Hematopoietic multipotent progenitor cell treated with erythropoietin and hydrocortisone succinate and interleukin-3 and kit ligand, for 15 days (in vitro differentiated cells): ENCODE measurements at regions not wholly inside any gene's neighbourhood (a gene's known extent, or its start where the extent isn't known, plus 50 kb on each side); places are given as distances from the start of the nearest gene placed in this dataset.

ENCODE experiments used
- DNase-seq: peaks from one replicate; pipeline ENCODE4 v3.0.0-alpha.2; 2015; ENCODE audit warnings: low spot score

DNA sequence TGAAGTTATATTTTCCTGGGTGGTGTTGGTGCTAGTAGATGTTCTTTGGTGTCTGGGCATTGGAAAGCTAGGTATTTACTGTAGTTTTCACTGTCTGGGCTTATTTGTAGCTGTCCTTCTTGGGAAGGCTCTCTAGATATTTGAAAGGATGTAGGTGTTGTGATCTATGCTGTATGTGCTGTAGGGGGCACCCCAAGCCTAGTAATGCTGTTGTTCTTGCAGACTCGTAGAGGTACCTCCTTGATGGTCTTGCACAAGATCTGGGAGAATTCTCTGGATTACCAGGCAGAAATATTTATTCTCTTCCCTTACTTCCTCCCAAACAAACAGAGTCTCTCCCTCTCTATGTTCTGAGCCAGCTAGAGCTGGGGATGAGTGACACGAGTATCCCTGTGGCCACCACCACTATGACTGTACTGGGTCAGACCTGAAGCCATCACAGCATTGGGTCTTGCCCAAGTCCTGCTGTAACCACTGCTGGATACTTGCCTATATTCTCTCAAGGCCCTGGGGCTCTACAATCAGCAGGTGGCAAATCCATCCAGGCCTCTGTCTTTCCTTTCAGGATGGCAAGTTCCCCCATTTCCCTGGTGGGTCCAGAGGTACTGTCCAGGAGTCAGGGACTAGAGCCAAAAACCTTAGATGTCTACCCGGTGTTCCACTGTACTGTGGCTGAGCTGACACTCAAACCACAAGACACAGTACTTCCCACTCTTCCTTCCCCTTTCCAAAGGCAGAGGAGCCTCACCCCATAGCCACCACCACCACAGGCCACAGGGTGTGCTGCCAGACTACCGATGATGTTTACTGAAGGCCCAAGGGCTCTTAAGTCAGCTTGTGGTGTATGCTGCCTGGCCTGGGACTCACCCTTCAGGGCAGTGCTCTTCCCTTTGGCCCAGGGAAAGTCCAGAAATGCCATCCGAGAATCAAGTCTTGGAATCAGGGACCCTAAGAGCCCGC lies 195.2 kb upstream of the DPPA4 start:
- no peak for DNase-seq

DNA sequence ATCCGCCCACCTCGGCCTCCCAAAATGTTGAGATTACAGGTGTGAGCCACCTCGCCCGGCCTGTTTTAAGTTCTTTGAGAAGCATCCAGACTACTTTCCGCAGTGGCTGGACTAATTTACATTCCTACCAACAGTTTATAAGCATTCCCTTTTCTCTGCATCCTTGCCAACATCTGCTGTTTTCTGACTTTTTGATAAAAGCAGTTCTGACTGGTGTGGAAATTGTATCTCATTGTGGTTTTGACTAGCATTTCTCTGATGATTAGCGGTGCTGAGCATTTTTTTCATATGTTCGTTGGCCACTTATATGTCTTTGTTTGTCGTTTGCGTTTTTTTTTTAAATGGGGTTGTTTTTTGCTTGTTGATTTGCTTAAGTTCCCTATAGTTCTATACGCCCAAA lies 208.4 kb upstream of the DPPA4 start:
- no peak for DNase-seq

DNA sequence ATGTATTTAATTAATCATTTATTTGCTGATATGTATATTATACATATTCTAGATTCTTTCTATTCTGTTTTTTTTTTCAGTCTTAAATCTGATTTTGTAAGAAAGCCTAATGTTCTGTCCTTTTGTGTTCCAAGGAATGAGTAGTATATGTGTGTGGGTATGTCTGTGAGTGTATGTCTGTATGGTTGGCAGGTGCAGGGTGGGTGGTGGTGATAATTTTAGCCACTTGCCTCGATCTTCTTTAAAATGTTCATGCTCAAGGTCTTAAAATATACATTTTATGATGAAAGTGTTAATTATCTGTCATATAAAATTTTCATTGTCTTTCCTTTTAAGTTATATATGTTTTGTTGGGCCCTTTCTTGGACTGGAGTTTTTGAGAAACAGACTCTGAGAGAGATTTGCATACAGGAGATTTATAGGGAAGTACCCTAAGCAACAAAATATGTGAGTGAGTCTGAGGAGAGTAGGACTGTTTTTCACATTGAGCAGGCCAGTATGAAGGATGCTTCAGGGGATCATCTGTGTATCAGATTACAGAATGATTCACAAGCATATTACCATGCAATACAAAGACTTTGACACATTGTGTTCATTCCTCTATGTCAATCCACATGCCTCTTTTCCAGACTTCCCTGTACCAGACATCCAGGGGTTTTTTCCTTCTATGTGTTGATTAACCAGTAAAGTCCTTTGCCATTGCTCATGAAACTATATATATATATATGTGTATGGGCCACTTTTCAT lies 211.0 kb upstream of the DPPA4 start:
- DNase-seq, result no peak

DNA sequence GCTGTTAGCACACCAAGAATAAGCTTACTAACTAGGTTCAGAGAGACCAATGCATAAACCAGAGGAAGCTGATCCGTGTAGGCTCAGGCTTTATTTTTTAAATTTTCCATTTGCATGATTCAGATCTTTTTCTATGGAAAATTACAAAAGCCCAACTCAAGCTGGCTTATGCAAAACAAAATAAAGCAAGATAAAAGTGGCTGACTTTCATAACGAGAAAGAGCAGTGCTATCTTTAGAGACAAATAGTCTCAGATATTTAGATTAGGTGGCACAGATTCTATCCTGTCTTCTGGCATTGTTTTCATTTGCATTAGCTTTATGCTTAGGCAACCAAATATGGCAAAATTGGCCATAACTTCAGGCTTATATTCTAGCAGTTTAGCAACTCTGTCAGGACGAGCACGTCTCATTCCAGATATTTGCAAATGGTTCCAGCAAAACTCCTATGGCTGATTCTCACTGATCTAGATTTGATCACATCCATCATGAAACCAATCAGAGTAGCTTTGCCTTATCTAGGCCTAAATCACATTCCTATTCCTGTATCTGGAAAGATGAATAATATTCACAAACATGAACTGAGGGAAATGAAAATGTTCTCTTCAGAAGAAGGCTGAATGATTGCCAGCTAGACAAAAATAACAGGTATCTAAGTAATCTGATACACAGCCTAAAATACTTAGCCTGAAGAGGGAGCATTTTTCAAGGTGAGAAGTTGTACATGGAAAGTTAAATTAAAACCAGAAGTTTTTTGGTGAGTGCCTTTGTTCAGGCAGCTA lies 216.4 kb upstream of the DPPA4 start:
- no peak for DNase-seq

DNA sequence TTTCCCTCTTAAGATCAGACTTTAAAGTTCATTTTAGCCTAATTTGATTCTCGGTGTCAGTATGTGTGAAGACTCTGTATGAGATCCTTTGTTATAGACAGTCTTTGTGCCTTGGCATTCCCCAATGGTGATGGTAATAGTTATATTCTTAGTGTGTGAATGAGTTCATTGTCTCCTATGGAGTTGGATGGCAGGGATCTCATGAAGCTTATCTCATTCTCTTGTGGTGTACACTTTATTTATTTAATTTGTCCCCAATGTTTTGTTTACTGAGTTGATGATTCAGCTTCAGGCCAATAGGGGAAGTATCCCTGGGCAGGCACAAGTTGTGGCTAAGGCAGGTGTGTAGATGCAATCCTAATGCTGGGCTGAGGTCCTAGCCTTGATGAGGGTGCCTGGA lies 222.0 kb upstream of the DPPA4 start:
- DNase-seq, result no peak

DNA sequence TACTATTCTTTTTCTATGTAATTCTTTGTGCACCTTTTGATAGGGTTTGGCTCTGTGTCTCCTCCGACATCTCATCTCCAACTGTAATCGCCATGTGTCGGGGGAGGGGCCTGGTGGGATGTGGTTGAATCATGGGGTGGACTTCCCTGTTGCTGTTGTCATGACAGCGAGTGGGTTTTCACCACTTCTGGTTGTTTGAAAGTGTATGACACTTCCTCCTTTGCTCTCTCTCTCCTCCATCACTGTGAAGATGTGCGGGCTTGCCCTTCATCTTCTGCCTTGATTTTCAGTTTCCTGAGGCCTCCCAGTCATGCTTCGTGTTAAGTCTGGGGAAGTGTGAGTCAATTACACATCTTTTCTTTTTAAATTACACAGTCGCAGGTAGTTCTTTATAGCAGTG lies 225.8 kb upstream of the DPPA4 start:
- DNase-seq, result no peak

DNA sequence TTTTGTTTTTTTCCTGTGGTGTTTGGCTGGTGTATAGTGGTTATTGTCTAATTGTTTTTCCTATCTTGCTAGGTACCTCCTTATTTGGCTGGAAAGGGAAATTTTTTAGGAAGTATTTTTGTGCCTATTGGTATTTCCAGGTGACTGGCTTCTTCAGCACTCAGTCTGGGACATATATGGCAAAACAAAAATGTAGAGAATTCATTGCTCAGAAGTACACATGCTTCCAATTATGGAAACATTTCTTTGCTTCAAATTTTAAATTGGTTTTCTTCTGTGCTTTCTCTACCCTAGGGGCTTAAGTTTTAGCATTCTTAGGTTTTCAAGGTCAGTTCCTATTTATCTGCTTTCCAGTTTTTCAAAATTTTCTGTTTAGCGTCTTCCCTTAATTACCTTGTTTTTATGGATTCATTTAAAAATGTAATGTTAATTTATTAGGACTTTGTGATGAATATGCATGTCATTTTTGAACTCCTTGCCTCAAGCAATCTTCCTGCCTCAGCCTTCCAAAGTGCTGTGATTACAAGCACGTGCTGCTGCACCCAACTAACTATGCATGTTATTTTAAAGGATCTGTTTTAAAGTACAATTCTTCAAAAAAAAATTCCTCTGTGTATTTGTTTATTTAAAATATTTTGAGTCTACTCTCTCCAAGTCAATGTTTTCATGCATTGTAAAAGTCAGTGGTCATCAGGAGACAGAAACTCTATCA lies 231.9 kb upstream of the DPPA4 start:
- no peak for DNase-seq

DNA sequence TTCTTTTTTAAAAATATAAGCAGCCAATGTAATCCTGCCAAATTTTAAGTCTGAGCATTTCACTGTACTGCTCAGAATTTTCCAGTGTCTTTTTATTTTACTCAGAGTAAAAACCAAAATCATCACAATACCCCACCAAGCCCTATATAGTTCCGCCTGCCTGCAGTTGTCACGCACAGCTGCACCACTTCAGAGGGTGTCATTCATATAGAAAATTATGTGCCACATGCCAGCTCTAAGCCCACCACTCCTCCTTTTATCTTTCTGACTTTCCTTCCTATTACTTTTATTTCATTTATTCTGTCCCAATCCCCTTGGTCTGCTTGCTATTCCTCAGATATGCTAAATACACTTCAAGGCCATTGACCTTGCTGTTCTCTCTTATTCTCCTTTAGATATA lies 233.1 kb upstream of the DPPA4 start:
- DNase-seq, result no peak

DNA sequence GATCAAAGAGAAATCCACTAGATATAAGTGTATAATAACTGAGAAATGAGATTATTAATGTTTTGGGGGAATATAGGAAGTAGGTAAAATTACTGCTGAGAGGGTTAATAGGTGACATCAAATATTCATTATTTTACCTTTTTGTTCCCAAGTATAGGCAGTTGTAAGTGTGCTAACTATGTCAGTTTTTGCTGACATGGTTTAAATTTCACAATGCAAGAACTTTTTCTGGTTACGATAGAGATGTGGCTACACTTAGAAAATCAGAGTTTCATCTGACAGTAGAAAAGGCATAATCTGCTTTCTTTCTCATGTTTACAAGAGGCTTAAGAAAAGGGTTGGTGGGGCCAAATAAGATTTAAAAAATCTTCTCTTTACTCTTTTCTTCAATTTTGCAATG lies 235.0 kb upstream of the DPPA4 start:
- no peak for DNase-seq

DNA sequence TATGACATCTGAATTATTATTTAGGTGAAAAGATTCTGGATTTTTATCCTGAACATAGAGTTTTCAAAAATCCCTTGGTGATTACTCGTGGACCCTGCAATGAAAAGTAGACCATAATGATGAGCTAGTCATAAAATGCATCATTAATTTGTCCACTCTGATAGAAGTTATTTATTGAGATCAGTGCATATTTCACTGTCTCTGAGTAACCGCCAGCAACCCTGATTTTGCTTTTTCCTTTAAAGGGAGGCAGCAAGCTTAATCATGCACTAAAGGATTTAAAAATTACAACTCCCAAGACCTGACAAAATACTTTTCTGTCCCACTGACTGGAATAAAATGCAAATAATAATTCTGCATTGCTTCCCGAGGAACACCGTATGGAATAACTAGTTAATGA lies 259.6 kb upstream of the DPPA4 start:
- DNase-seq, result no peak

DNA sequence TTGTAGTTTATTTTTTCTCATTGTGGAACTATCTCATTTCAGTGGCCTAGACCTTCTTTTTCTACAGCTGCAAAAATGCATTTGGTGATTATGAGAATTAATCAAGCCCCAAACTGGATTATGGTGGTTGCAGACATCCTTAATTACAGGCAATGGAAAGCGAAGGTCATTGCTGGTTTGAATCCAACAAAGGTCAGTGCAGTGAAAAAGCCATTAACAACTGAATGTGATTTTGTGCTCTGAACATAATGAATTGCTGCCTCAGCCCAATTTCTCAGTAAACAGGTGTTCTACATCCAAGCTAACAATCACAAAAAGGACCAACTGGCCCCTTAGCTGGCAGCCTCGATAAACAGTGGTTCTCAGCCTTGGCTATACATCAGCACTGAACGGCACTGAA lies 260.1 kb upstream of the DPPA4 start:
- no peak for DNase-seq

DNA sequence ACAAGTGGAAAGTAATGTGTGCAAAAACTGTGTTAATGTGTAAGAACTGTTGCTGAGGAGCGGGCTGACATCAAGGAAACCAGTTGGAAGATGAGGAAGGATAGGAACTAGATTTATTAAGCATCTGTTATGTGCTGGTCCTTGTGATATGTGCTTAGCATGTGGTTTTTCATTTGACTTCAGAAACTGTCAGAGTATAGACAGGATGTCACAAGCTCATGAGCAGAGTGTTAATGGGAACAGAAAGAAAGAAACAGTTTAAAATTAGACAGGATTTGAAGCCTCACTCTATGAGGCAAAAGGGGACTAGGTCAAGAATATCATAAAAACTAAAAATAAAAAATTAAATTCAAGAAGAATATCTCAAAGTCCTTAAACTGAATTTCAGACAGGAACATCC lies 270.6 kb upstream of the DPPA4 start:
- DNase-seq, result no peak

DNA sequence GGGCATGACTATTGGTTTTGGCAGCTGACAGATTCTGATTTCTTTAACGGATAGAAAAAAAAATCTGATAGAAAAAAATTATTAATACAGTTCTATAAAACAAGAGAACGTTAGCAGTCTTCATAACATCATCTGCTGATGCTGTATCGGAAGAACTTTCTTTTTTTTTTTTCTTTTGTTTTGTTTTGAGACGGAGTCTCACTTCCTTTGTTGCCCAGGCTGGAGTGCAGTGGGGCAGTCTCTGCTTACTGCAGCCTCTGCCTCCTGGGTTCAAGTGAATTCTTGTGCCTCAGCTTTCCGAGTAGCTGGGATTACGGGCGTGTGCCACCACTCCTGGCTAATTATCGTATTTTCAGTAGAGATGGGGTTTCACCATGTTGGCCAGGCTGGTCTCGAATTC lies 271.2 kb upstream of the DPPA4 start:
- DNase-seq, result no peak

DNA sequence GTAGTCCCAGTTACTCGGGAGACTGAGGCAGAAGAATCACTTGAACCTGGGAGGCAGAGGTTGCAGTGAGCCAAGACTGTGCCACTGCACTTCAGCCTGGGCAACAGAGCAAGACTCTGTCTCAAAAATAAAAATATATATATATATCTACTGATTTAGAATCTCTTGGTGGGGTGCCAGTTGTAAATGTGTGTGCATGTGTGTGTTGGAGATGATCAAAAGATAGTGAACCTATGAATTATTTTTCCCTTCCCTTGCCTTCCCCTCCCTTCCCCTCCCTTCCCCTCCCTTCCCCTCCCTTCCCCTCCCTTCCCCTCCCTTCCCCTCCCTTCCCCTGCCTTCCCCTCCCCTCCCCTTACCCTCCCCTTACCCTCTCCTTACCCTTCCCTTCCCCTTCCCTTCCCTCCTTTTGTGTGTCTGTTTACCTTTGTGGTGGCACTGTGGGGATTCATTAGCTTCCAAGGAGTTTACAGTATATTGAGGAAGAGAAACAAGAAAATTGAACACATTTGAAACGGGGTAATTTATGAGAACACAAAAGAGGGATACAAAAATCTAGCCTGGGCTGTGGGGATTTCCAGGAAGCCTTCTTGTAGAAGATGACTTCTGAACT lies 281.5 kb upstream of the DPPA4 start:
- DNase-seq, result no peak

DNA sequence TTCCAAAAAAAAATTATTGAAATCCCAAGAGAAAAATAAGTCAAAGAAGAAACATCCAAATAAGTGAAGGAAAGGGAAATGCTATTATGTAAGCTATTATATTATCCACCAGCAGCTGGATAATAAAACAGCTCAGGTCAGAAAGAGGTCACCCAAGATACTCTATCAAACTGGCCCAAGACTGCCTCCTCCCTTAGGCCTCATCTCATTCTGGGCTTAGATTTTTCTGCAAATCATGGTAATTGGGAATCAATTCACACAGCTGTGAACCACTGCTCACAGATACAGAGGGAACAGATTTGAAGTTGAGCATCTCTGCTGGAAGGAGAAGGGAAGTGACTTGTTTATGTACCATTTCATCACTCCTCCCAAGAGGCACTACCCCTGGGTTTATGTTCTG lies 294.6 kb upstream of the DPPA4 start:
- DNase-seq, result no peak

DNA sequence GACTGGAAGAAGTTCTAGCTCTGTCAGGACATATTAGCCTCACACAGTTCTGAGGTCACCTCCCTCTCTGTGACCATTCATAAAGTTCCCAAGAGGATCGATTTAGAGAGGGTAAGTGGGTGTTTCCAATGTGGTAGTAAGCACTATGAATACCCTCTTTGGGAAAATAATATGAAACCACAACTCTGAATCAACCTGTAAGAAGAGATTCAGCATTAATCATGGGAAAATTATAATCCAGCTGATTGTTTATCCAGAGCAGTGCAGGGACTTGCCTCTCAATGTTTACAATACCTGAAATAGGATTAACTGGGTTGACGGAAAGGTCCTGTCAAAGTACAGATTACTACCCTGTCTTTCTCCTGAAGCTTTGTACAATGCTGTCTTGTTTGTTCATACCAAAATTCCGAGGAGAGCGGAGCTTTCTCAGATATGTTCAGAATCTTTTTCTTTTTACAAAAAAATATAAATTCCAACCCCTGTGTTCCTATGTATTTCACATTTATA lies 302.9 kb upstream of the DPPA4 start:
- DNase-seq, result no peak

DNA sequence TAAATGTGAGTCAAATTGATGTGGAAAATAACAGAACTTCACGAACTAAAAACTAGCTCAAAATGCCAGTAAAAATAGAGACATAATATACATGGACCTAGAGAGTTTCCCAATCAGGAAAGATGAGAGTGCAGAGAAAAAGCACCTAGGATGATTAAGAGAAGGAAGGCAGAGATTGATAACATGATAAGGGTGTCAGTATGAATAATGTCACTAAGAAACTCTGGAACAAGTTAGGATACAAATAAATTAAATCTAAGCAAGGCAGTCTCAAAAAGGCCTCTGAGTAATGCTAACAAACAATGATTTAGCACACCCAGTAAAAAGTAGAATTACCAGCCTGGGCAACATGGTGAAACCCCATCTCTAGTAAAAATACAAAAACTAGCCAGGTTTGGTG lies 304.7 kb upstream of the DPPA4 start:
- DNase-seq, result no peak

DNA sequence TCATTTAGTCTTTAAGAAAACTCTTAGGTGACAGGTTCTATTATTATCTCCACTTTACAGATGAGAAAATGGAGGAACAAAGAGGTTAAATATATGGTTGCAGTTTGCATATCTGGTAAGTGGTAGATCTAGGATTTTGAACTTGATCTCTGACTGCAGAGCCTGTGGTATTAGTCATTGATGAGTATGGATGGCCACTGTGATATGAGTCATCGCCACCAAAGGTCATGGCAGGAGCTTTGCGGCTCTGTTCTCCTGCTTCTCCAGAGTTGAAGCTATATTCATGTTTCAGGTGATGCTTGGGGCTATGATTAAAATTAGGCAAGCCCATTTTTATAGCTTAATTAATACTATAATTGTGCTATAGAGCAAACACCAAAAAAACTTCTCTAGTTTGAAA lies 306.2 kb upstream of the DPPA4 start:
- DNase-seq, result no peak

DNA sequence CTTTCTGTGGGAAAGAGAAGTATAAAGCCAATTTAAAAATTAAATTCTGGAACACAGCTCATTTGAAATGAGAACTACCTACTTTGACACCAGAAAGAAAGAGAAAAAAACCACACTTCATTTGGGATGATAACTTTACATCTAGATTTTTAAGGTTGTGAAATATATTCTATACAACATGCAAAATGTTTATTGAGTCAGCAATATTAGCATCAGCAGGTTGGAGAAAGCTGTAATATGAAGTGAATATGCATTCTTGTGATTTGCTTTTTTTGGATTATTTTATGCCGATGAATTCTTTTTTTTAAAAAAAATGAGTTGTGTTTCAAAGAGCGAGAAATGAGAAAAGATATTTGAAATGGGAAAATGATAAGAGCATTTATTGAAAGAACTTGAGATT lies 307.0 kb upstream of the DPPA4 start:
- no peak for DNase-seq

DNA sequence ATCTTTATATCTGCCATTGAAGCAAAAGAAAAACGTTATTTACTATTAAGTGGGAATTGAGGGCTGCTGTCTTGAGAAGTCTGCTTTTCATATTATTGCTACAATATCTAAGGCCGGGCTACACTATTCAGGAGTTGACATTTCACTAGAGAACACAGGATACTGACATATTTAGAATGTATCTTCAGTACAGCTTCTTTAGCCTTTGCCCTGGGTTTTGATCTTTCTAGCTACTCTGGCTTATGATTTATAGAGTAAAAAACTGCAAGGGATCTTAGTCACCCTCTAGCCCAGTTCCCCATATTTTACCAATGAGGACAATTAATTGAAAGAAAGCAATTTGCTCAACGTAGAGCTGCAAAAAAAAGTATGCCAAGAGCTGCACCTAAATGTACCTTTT lies 307.4 kb upstream of the DPPA4 start:
- no peak for DNase-seq

DNA sequence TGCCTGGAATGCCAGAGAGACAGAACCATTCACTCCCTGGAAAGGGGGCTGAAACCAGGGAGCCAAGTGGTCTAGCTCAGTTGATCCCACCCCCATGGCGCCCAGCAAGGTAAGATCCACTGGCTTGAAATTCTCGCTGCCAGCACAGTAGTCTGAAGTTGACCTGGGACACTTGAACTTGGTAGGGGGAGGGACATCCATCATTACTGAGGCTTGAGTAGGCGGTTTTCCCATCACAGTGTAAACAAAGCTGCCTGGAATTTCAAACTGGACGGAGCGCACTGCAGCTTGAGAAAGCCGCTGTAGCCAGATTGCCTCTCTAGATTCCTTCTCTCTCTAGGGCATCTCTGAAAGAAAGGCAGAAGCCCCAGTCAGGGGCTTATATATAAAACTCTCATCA lies 310.7 kb upstream of the DPPA4 start:
- no peak for DNase-seq
